Uterus (tissue), 2 donors: ENCODE measurements at regions not wholly inside any gene's neighbourhood (a gene's known extent, or its start where the extent isn't known, plus 50 kb on each side); places are given as distances from the start of the nearest gene placed in this dataset.

ENCODE experiments used
- CTCF ChIP-seq, 4 experiments: fragments of 200-600 bp in 2 of 4; fragments of 450-650 bp in 2 of 4; sonication (generic) in 2 of 4; IDR thresholded peaks; one replicate each; pipeline ENCODE4 v1.5.1; 2016 to 2019; ENCODE audit warnings: antibody characterized with exemption in 4 of 4, mild to moderate bottlenecking in 2 of 4, moderate library complexity in 1 of 4
- POLR2A ChIP-seq, 2 donors: fragments of 450-650 bp; IDR thresholded peaks; one replicate each; pipeline ENCODE4 v1.6.1; 2016; ENCODE audit warnings: antibody characterized with exemption in 2 of 2, mild to moderate bottlenecking in 1 of 2, moderate library complexity in 1 of 2

DNA sequence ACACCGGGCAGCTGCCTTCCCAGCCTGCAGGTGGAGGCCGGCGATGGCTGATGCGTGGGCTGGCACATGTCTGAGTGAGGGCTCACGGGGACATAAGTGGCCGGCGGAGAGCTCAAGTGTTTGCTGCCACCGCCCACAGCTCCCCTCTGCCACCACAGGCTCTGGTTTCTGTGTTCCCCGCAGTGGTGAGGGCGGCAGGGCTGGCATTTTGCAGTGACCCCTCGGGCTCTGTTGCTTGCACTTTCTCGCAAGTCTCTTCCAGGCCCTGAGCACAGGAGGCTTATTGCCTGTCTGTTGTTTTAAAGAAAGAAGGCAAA is 271.0 kb upstream of the RTL1 start:
- TF ChIP-seq POLR2A (IDR thresholded peaks at IDR 0.05) (no peak), CTCF (IDR thresholded peaks at IDR 0.05) (no peak)
